ENCODE measurements at regions not wholly inside any gene's neighbourhood (a gene's known extent, or its start where the extent isn't known, plus 50 kb on each side); places are given as distances from the start of the nearest gene placed in this dataset.

- intact Hi-C loops (cut with micrococcal nuclease), result no loop called here
- H3K36me3 Mint-ChIP-seq (ENCODE audit: insufficient read depth, unreplicated experiment), result no peaks in the 10 kb centered on the region
- CTCF ChIA-PET, result interaction anchor here (0.6 kb wide), 1 partner anchor 103 kb away, joined by 4 read pairs; no protein-coding TSS in a partner anchor
- H3K27ac Mint-ChIP-seq (ENCODE audit: low read depth, unreplicated experiment), result no peak overlapping the region
- DNase-seq (ENCODE audit: unreplicated experiment), result no peak
- no peak overlapping the region for H3K4me3 Mint-ChIP-seq (ENCODE audit: unreplicated experiment)
- BruUV-seq (replicated peaks), result no TSS peak
- H3K9me3 Mint-ChIP-seq (ENCODE audit: unreplicated experiment), result no peaks in the 10 kb centered on the region
- H3K4me1 Mint-ChIP-seq (ENCODE audit: insufficient read depth, unreplicated experiment), result no peaks in the 10 kb centered on the region
- peaks cover 25% of the 10 kb centered on the region for H3K27me3 Mint-ChIP-seq (ENCODE audit: insufficient read depth, unreplicated experiment)
- POLR2A ChIA-PET, result no interaction called here
- TF ChIP-seq CTCF (IDR thresholded peaks at IDR 0.05; ENCODE audit: unreplicated experiment), result no peak
Observed at GRCh38 chr3:18648159-18648558, 223.0 kb upstream of the SATB1 start.

- TF ChIP-seq CTCF (IDR thresholded peaks at IDR 0.05; ENCODE audit: unreplicated experiment), result no peak
- Mint-ChIP-seq H3K9me3 (ENCODE audit: unreplicated experiment) (no peaks in the 10 kb centered on the region), H3K27ac (ENCODE audit: low read depth, unreplicated experiment) (no peak overlapping the region), H3K4me1 (ENCODE audit: insufficient read depth, unreplicated experiment) (no peaks in the 10 kb centered on the region), H3K36me3 (ENCODE audit: insufficient read depth, unreplicated experiment) (no peaks in the 10 kb centered on the region), H3K4me3 (ENCODE audit: unreplicated experiment) (no peak overlapping the region), H3K27me3 (ENCODE audit: insufficient read depth, unreplicated experiment) (peaks cover 25% of the 10 kb centered on the region)
- DNase-seq (ENCODE audit: unreplicated experiment), result no peak
- intact Hi-C loops (cut with micrococcal nuclease), result no loop called here
- BruUV-seq (replicated peaks), result no TSS peak
- ChIA-PET POLR2A (interaction anchor here (0.6 kb wide), 1 partner anchor 1513 kb away, joined by 3 read pairs; no protein-coding TSS in a partner anchor), CTCF (interaction anchor here (0.7 to 1.0 kb wide), 2 partner anchors 9 to 93 kb away, joined by 3 read pairs; no protein-coding TSS in a partner anchor)
Observed at GRCh38 chr3:18645619-18646018, 220.5 kb upstream of the SATB1 start.

- POLR2A ChIA-PET, result no interaction called here
Observed at GRCh38 chr3:18643281-18643680, 218.1 kb upstream of the SATB1 start.

GRCh38 chr3:18641916-18642315 is 216.8 kb upstream of the SATB1 start:
- intact Hi-C loops (cut with micrococcal nuclease), result no loop called here
- Mint-ChIP-seq H3K9me3 (ENCODE audit: unreplicated experiment) (no peaks in the 10 kb centered on the region), H3K4me3 (ENCODE audit: unreplicated experiment) (no peak overlapping the region), H3K27me3 (ENCODE audit: insufficient read depth, unreplicated experiment) (peaks cover 10% of the 10 kb centered on the region), H3K27ac (ENCODE audit: low read depth, unreplicated experiment) (no peak overlapping the region), H3K36me3 (ENCODE audit: insufficient read depth, unreplicated experiment) (no peaks in the 10 kb centered on the region), H3K4me1 (ENCODE audit: insufficient read depth, unreplicated experiment) (no peaks in the 10 kb centered on the region)
- ChIA-PET CTCF (no interaction called here), POLR2A (no interaction called here)
- TF ChIP-seq CTCF (IDR thresholded peaks at IDR 0.05; ENCODE audit: unreplicated experiment), result no peak
- no peak for DNase-seq (ENCODE audit: unreplicated experiment)
- no TSS peak for BruUV-seq (replicated peaks)

More at GRCh38 chr3:18643281-18643680, 218.1 kb upstream of the SATB1 start:
- Mint-ChIP-seq H3K9me3 (ENCODE audit: unreplicated experiment) (no peaks in the 10 kb centered on the region), H3K4me1 (ENCODE audit: insufficient read depth, unreplicated experiment) (no peaks in the 10 kb centered on the region), H3K36me3 (ENCODE audit: insufficient read depth, unreplicated experiment) (no peaks in the 10 kb centered on the region), H3K27me3 (ENCODE audit: insufficient read depth, unreplicated experiment) (peaks cover 23% of the 10 kb centered on the region), H3K4me3 (ENCODE audit: unreplicated experiment) (no peak overlapping the region), H3K27ac (ENCODE audit: low read depth, unreplicated experiment) (no peak overlapping the region)
- no TSS peak for BruUV-seq (replicated peaks)
- CTCF ChIA-PET, result no interaction called here
- intact Hi-C loops (cut with micrococcal nuclease), result no loop called here
- no peak for TF ChIP-seq CTCF (IDR thresholded peaks at IDR 0.05; ENCODE audit: unreplicated experiment)
- no peak for DNase-seq (ENCODE audit: unreplicated experiment)
